ENCODE measurements at regions not wholly inside any gene's neighbourhood (a gene's known extent, or its start where the extent isn't known, plus 50 kb on each side); places are given as distances from the start of the nearest gene placed in this dataset.
"Not testable (repeated sequence)": the region's sequence is repeated elsewhere in the genome, so short reads cannot be mapped to it uniquely, and the experiment has no call there.

DNA sequence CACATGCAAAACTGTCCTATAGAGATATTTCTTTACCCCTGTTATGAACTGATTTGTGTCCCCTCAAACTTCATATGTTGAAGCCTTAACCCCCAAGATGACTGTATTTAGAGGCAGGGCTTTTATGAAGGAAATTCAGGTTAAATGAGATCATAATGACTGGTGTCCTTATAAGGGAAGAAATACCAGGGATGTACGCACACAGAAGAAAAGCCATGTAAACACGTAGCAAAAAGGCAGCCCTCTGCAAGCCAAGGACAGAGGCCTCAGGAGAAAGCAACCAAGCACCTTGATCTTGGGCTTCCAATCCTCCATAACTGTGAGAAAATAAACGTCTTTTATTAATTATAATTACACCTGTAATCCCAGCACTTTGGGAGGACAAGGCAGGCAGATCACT is 101.3 kb upstream of the NDUFV2 start:
- H3K9me3 ChIP-seq: no peaks in the 10 kb centered on the region
- H3K4me1 ChIP-seq: peaks cover 8% of the 10 kb centered on the region
- H3K4me3 ChIP-seq: no peak overlapping the region
- WGBS: 84% methylated on average over 3 of the region's 3 CpGs
- no peak overlapping the region for H3K27ac ChIP-seq
- no peak for DNase-seq (ENCODE audit: low spot score in 2 of 2)
- H3K36me3 ChIP-seq: no peaks in the 10 kb centered on the region
- TF ChIP-seq EP300 (IDR thresholded peaks at IDR 0.05) (no peak), POLR2A (IDR thresholded peaks at IDR 0.05) (no peak), POLR2AphosphoS5 (IDR thresholded peaks at IDR 0.05) (no peak)
- TF ChIP-seq, protein P1, sequence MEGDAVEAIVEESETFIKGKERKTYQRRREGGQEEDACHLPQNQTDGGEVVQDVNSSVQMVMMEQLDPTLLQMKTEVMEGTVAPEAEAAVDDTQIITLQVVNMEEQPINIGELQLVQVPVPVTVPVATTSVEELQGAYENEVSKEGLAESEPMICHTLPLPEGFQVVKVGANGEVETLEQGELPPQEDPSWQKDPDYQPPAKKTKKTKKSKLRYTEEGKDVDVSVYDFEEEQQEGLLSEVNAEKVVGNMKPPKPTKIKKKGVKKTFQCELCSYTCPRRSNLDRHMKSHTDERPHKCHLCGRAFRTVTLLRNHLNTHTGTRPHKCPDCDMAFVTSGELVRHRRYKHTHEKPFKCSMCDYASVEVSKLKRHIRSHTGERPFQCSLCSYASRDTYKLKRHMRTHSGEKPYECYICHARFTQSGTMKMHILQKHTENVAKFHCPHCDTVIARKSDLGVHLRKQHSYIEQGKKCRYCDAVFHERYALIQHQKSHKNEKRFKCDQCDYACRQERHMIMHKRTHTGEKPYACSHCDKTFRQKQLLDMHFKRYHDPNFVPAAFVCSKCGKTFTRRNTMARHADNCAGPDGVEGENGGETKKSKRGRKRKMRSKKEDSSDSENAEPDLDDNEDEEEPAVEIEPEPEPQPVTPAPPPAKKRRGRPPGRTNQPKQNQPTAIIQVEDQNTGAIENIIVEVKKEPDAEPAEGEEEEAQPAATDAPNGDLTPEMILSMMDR (IDR thresholded peaks at IDR 0.05): no peak
- no peaks in the 10 kb centered on the region for H3K27me3 ChIP-seq

DNA sequence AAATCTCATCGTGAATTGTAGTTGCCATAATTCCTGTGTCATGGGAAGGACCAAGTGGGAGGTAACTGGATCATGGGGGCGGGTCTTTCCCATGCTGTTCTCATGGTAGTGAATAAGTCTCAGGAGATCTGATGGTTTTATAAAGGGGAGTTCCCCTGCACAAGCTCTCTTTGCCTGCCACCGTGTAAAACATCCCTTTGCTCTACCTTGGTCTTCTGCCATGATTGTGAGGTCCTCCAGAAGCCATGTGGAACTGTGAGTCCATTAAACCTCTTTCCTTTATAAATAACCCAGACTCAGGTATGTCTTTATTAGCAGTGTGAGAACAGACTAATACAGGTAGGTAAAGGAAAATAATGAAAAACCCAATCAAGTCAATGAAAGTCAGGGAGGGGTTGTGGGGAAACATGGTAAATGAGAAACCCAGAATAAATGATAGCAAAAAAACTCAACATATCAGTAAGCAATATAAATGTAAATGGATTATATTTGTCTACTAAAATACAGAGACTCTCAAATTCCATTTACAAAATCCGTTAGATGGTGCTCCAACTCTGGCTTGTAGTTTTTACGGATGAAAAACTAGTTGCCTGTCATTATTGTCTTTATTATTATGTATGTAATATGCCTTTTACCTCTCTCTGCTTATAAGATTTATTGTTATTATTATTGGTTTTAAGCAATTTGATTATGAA is 98.9 kb upstream of the NDUFV2 start:
- TF ChIP-seq, protein P1 (IDR thresholded peaks at IDR 0.05): no peak
- no peak for TF ChIP-seq EP300 (IDR thresholded peaks at IDR 0.05)
- TF ChIP-seq POLR2A (IDR thresholded peaks at IDR 0.05): no peak
- no peak for TF ChIP-seq POLR2AphosphoS5 (IDR thresholded peaks at IDR 0.05)
- no peaks in the 10 kb centered on the region for H3K27me3 ChIP-seq
- H3K4me1 ChIP-seq: peaks cover 6% of the 10 kb centered on the region
- H3K9me3 ChIP-seq: no peaks in the 10 kb centered on the region
- H3K4me3 ChIP-seq: no peak overlapping the region
- no peak overlapping the region for H3K27ac ChIP-seq
- WGBS: 88% methylated on average over 5 of the region's 5 CpGs
- no peak for DNase-seq (ENCODE audit: low spot score in 2 of 2)
- H3K36me3 ChIP-seq: no peaks in the 10 kb centered on the region

DNA sequence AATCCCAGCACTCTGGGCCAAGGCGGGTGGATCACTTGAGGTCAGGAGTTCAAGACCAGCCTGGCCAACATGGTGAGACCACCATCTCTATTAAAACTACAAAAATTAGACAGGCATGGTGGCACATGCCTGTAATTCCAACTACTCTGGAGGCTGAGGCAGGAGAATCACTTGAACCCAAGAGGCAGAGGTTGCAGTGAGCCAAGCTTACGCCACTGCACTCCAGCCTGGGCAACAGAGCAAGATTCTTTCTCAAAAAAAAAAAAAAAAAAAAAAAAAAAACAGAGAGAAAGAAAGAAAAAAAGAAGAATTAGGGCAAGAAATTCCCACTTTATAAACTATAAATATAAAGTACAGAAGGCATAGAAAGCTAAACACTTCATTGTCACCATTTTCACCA is 98.2 kb upstream of the NDUFV2 start:
- not testable (repeated sequence) for H3K9me3 ChIP-seq; H3K27me3 ChIP-seq; H3K4me1 ChIP-seq; H3K36me3 ChIP-seq; DNase-seq (ENCODE audit: low spot score in 2 of 2); H3K4me3 ChIP-seq; H3K27ac ChIP-seq
- WGBS: 94% methylated on average over 2 of the region's 2 CpGs

DNA sequence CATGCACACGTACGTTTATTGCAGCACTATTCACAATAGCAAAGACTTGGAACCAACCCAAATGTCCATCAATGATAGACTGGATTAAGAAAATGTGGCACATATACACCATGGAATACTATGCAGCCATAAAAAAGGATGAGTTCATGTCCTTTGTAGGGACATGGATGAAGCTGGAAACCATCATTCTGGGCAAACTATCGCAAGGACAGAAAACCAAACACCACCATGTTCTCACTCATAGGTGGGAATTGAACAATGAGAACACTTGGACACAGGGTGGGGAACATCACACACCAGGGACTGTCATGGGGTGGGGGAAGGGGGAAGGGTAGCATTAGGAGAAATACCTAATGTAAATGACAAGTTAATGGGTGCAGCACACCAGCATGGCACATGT is 94.8 kb upstream of the NDUFV2 start:
- H3K9me3 ChIP-seq; H3K4me3 ChIP-seq; H3K27me3 ChIP-seq; DNase-seq (ENCODE audit: low spot score in 2 of 2); H3K36me3 ChIP-seq; H3K27ac ChIP-seq; H3K4me1 ChIP-seq: not testable (repeated sequence)
- WGBS: 61% methylated on average over 3 of the region's 3 CpGs

DNA sequence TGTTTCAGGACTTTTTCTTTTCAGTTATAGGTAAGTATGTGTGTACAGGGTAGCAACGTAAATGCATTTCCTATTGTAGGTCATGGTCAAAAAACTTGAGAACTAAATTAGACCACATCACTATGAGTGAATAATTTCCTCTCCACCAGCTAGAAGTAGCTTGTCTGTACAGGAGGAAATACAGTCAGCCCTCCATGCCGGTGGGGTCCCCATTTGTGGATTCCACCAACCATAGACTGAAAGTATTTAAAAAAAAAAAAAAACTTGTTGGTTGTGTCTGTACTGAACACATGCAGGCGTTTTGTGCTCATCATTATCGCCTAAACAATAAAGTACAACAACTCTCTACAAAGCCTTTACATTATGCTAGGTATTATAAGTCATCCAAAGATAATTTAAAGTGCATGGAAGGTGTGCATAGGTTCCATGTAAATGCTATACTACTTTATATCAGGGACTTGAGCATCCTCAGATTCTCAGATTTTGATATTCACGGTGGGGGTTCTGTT is 94.2 kb upstream of the NDUFV2 start:
- H3K27me3 ChIP-seq: no peaks in the 10 kb centered on the region
- no peak overlapping the region for H3K27ac ChIP-seq
- TF ChIP-seq, protein P1 (IDR thresholded peaks at IDR 0.05): no peak
- TF ChIP-seq EP300 (IDR thresholded peaks at IDR 0.05) (no peak), POLR2AphosphoS5 (IDR thresholded peaks at IDR 0.05) (no peak), POLR2A (IDR thresholded peaks at IDR 0.05) (no peak)
- H3K4me3 ChIP-seq: no peak overlapping the region
- no peaks in the 10 kb centered on the region for H3K4me1 ChIP-seq
- H3K9me3 ChIP-seq: no peaks in the 10 kb centered on the region
- no peaks in the 10 kb centered on the region for H3K36me3 ChIP-seq
- WGBS: 81% methylated on average over 5 of the region's 5 CpGs
- no peak for DNase-seq (ENCODE audit: low spot score in 2 of 2)

DNA sequence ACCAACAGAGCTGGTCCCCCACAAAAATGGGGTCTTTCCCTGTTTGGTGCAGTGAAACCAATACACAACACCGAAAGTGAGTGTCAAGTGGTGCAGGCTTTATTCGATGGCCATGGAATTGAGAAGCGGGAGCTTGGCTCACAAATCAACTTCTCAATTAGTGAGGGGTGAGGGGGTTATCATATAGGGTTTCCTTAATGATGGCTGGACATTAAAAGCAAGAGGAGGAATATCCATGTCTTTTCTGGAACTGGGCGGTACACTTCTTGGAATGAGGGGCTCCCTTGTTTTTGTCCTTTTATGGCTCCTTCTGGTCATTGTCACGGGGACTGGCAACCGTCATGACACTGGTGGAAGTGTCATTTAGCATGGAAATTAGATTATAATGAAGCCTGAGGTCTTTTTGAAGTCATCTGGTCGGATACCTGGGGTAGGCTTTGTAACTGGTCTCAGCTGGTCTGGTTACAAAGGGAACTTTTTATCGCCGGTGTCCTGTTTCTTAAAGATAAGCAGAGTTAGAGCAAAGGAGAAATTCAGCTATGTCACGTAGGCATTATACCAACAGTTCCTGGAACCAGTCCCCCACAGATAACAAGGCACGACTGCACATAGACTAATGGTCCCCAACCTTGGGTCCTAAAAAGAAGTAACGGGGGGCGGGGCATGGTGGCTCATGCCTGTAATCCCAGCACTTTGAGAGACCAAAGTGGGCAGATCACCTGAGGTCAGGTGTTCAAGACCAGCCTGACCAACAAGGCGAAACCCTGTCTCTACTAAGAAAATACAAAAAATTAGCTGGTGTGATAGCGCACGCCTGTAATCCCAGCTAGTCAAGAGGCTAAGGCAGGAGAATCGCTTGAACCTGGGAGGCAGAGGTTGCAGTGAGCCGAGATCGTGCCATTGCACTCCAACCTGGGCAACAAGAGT is 93.5 kb upstream of the NDUFV2 start:
- Histone ChIP-seq H3K4me1 (no peaks in the 10 kb centered on the region), H3K9me3 (no peaks in the 10 kb centered on the region), H3K27ac (no peak overlapping the region), H3K4me3 (no peak overlapping the region), H3K27me3 (no peaks in the 10 kb centered on the region), H3K36me3 (no peaks in the 10 kb centered on the region)
- no peak for TF ChIP-seq POLR2A (IDR thresholded peaks at IDR 0.05)
- TF ChIP-seq, protein P1 (IDR thresholded peaks at IDR 0.05): no peak
- no peak for TF ChIP-seq EP300 (IDR thresholded peaks at IDR 0.05)
- TF ChIP-seq POLR2AphosphoS5 (IDR thresholded peaks at IDR 0.05): no peak
- DNase-seq (ENCODE audit: low spot score in 2 of 2): no peak
- WGBS: 87% methylated on average over 19 of the region's 19 CpGs

Data from suprapubic skin (tissue), 4 donors.